K562 (cell line): ENCODE measurements at regions not wholly inside any gene's neighbourhood (a gene's known extent, or its start where the extent isn't known, plus 50 kb on each side); places are given as distances from the start of the nearest gene placed in this dataset.

Experiments
- ATAC-seq: fragments of 200-7000 bp; cut with Tn5 transposase; 3 replicates; pipeline ENCODE4 v1.9.1; 2020; ENCODE audit warnings: moderate library complexity
- BruUV-seq: library from RNA; stranded (reverse); fragments of 400-500 nt; replicated peaks from 2 replicates; lab custom pipeline; 2021; lab: Mats Ljungman, UMichigan
- CTCF ChIA-PET: fragments of 300-600 bp; formaldehyde crosslinking; extraction: SDS; loops from one replicate; lab custom pipeline; 2021; ENCODE audit warnings: low intra/inter-chr PET ratio; lab: Yijun Ruan, JAX
- POLR2A ChIA-PET: fragments of 300-600, 350-650 bp; sonication (Branson Sonifier 250); formaldehyde crosslinking; extraction: SDS; loops from one replicate; lab custom pipeline; 2021; ENCODE audit warnings: antibody characterized with exemption, inconsistent platforms; lab: Yijun Ruan, JAX
- DNase-seq, 4 experiments: peaks; one replicate each; pipeline versions ENCODE4 v3.0.0 to v3.0.0-alpha.2; 2011 to 2018; ENCODE audit warnings: low spot score in 3 of 4, mixed read lengths in 3 of 4; ENCODE audit errors: extremely low read depth in 1 of 4
- FAIRE-seq: peaks from 2 replicates; lab custom pipeline; 2011; peaks lifted over from hg19 to GRCh38; lab: Jason Lieb, UNC
- H2AFZ ChIP-seq: 2 replicates; pipeline ENCODE4 v1.6.0; 2011; ENCODE audit warnings: low read depth, low read length, control low read depth, inconsistent platforms
- H3K27ac ChIP-seq: fragments of 200-600 bp; 3 replicates; pipeline ENCODE4 v1.8.0; 2011; ENCODE audit warnings: low read depth, mild to moderate bottlenecking, control low read depth, inconsistent platforms, low read length, moderate library complexity, mixed read lengths; ENCODE audit errors: extremely low read depth
- H3K27me3 ChIP-seq, 2 experiments: fragments of 300-600 bp in 1 of 2; 2 replicates in 1 of 2; 3 replicates in 1 of 2; pipeline versions ENCODE4 v1.6.0 to v1.8.0; 2011; ENCODE audit warnings: inconsistent platforms in 2 of 2, low read length in 2 of 2, mild to moderate bottlenecking in 1 of 2, mixed read lengths in 1 of 2, moderate library complexity in 1 of 2; ENCODE audit not compliant: control insufficient read depth in 2 of 2, insufficient read depth in 2 of 2
- H3K36me3 ChIP-seq: fragments of 300-600 bp; 3 replicates; pipeline ENCODE4 v1.8.0; 2011; ENCODE audit warnings: mild to moderate bottlenecking, low read length, inconsistent platforms; ENCODE audit not compliant: control insufficient read depth, insufficient read depth
- H3K4me1 ChIP-seq, 2 experiments: fragments of 200-600 bp in 1 of 2; replicated peaks in 1 of 2; 2 replicates in 1 of 2; 3 replicates in 1 of 2; pipeline versions ENCODE4 v1.5.1 to v1.8.0; 2011; ENCODE audit warnings: inconsistent platforms in 2 of 2, low read length in 2 of 2, mild to moderate bottlenecking in 1 of 2, mixed read lengths in 1 of 2, moderate library complexity in 1 of 2; ENCODE audit not compliant: control insufficient read depth in 2 of 2, insufficient read depth in 2 of 2
- H3K4me2 ChIP-seq: 2 replicates; pipeline ENCODE4 v1.6.1; 2011; ENCODE audit warnings: low read length, control low read depth, inconsistent platforms, mixed read lengths; ENCODE audit not compliant: insufficient read depth
- H3K4me3 ChIP-seq: fragments of 200-600 bp; sonication (generic), shearing (Covaris generic); 2 replicates; pipeline ENCODE4 v1.5.1; 2016; ENCODE audit warnings: control low read depth, inconsistent platforms
- H3K79me2 ChIP-seq: fragments of 200-600 bp; 3 replicates; pipeline ENCODE4 v1.8.0; 2011; ENCODE audit warnings: low read length, inconsistent platforms; ENCODE audit not compliant: control insufficient read depth, insufficient read depth
- H3K9ac ChIP-seq, 2 experiments: 2 replicates each; pipeline versions ENCODE4 v1.6.0 to v1.6.1; 2011; ENCODE audit warnings: low read depth in 2 of 2, low read length in 2 of 2, control low read depth in 1 of 2, inconsistent platforms in 1 of 2, mild to moderate bottlenecking in 1 of 2, mixed read lengths in 1 of 2; ENCODE audit not compliant: insufficient read depth in 1 of 2
- H3K9me1 ChIP-seq: one replicate; pipeline ENCODE4 v1.6.0; 2011; ENCODE audit warnings: inconsistent platforms, mild to moderate bottlenecking, low read length, moderate library complexity; ENCODE audit not compliant: control insufficient read depth, insufficient read depth
- H3K9me3 ChIP-seq: replicated peaks from 2 replicates; pipeline ENCODE4 v1.5.1; 2011; ENCODE audit warnings: low read depth, low read length, inconsistent platforms; ENCODE audit not compliant: control insufficient read depth, insufficient read depth
- H4K20me1 ChIP-seq: replicated peaks from 2 replicates; pipeline ENCODE4 v1.6.1; 2011; ENCODE audit warnings: low read length, inconsistent platforms, mixed read lengths; ENCODE audit not compliant: control insufficient read depth, insufficient read depth
- BCL6 ChIP-seq: fragments of 250-450 bp; sonication (Bioruptor Pico); IDR thresholded peaks from 2 replicates; pipeline ENCODE4 v1.4.0; 2020
- CXXC5 ChIP-seq: fragments of 250-450 bp; sonication (Bioruptor Pico); IDR thresholded peaks from 2 replicates; pipeline ENCODE4 v1.8.0; 2022; ENCODE audit warnings: inconsistent platforms, mild to moderate bottlenecking, moderate library complexity
- FOXM1 ChIP-seq, 2 experiments: fragments of 450-650 bp in 1 of 2; sonication (generic) in 1 of 2; formaldehyde crosslinking in 1 of 2; IDR thresholded peaks; 2 replicates each; pipeline versions ENCODE4 v1.6.1 to v1.9.0; 2017 to 2022; ENCODE audit warnings: low read depth in 2 of 2, mild to moderate bottlenecking in 2 of 2, missing genetic modification reagents in 1 of 2, moderate library complexity in 1 of 2
- NBN ChIP-seq: fragments of 450-650 bp; IDR thresholded peaks from 2 replicates; pipeline ENCODE4 v1.6.1; 2016; ENCODE audit warnings: low read depth, mild to moderate bottlenecking
- NEUROD1 ChIP-seq: fragments of 150-350 bp; IDR thresholded peaks from 2 replicates; pipeline ENCODE4 v1.6.1; 2014; ENCODE audit warnings: borderline replicate concordance, low read length, low read depth; ENCODE audit not compliant: partially characterized antibody
- POU5F1 ChIP-seq: fragments of 150-350 bp; IDR thresholded peaks from 2 replicates; pipeline ENCODE4 v1.6.1; 2014; ENCODE audit warnings: borderline replicate concordance, low read length, low read depth, mild to moderate bottlenecking; ENCODE audit not compliant: partially characterized antibody
- PREB ChIP-seq: sonication (generic); formaldehyde crosslinking; IDR thresholded peaks from 2 replicates; pipeline ENCODE4 v1.8.1; 2023; ENCODE audit warnings: mild to moderate bottlenecking, missing genetic modification reagents
- RBM34 ChIP-seq: fragments of 200-400 bp; formaldehyde crosslinking; IDR thresholded peaks from 2 replicates; pipeline ENCODE4 v1.6.1; 2018; ENCODE audit warnings: low read length, borderline replicate concordance; ENCODE audit not compliant: insufficient read depth
- SMAD1 ChIP-seq: fragments of 150-350 bp; IDR thresholded peaks from 2 replicates; pipeline ENCODE4 v1.6.1; 2014; ENCODE audit warnings: low read length, low read depth; ENCODE audit not compliant: partially characterized antibody
- ZC3H8 ChIP-seq: fragments of 450-650 bp; IDR thresholded peaks from 2 replicates; pipeline ENCODE4 v1.6.1; 2017
- ZNF165 ChIP-seq: fragments of 250-450 bp; sonication (Bioruptor Pico); IDR thresholded peaks from 2 replicates; pipeline ENCODE4 v1.4.0; 2020; ENCODE audit warnings: borderline replicate concordance
- WGBS: fragments of 100-300 bp; shearing (Covaris generic); methylation state at CpG from one replicate; pipeline ENCODE4 v1.1.6; 2016; ENCODE audit warnings: low coverage, mixed read lengths; ENCODE audit not compliant: insufficient coverage; ENCODE audit errors: missing lambda C conversion rate; 5-methylcytosine and 5-hydroxymethylcytosine counted together
- in situ Hi-C: fragments of 300-500 bp; cut with MboI; formaldehyde crosslinking; loops from 4 replicates; pipeline ENCODE4 v1.15.0; 2018; ENCODE audit warnings: inconsistent platforms, mixed read lengths
- intact Hi-C: fragments of 100-400 bp; cut with micrococcal nuclease; formaldehyde crosslinking; loops from 2 replicates; pipeline ENCODE4 v1.14.2; 2022

- Histone ChIP-seq H2AFZ (no peak overlapping the region), H3K4me3 (no peak overlapping the region), H3K9ac (no peak overlapping the region)
- no peak for ATAC-seq
- TF ChIP-seq ZC3H8 (no peak), PREB (CRISPR knock-in tag) (no peak), CXXC5 (no peak), SMAD1 (no peak), FOXM1 (IDR thresholded peaks at IDR 0.05; ENCODE audit: low read depth) (no peak), FOXM1 (CRISPR knock-in tag; IDR thresholded peaks at IDR 0.05; ENCODE audit: low read depth) (no peak), NBN (no peak), NEUROD1 (no peak), BCL6 (CRISPR knock-in tag) (no peak), RBM34 (no peak), POU5F1 (no peak), ZNF165 (no peak)
- TF ChIP-seq, all 486 proteins: peak for 0
- H3K79me2 ChIP-seq: no peaks in the 10 kb centered on the region
- no peak overlapping the region for H3K4me2 ChIP-seq
- no peak for DNase-seq
- no peak overlapping the region for H3K27ac ChIP-seq
- no TSS peak for BruUV-seq
- ChIA-PET POLR2A (interaction anchor here (0.6 kb wide), 1 partner anchor 340 kb away, joined by 3 read pairs; no protein-coding TSS in a partner anchor), CTCF (no interaction called here)
- FAIRE-seq: no peak
- intact Hi-C loops (no loop called here), in situ Hi-C loops (no loop called here)
- no peaks in the 10 kb centered on the region for H3K9me1 ChIP-seq
- H3K4me1 ChIP-seq: no peaks in the 10 kb centered on the region
- peaks cover 5 to 21% of the 10 kb centered on the region in 2 experiments; a peak in 4 of 5 replicates for H3K27me3 ChIP-seq
- H3K9me3 ChIP-seq: no peaks in the 10 kb centered on the region
- no peaks in the 10 kb centered on the region for H4K20me1 ChIP-seq
- H3K36me3 ChIP-seq: no peaks in the 10 kb centered on the region
- 0% methylated on average over 1 of the region's 1 CpG for WGBS
Measured at GRCh38 chr1:184157394-184157742, 105.8 kb downstream of the TSEN15 start.
